ENCODE measurements at regions not wholly inside any gene's neighbourhood (a gene's known extent, or its start where the extent isn't known, plus 50 kb on each side); places are given as distances from the start of the nearest gene placed in this dataset.
"Not testable (repeated sequence)": the region's sequence is repeated elsewhere in the genome, so short reads cannot be mapped to it uniquely, and the experiment has no call there.

- no peaks in the 10 kb centered on the region for H3K36me3 ChIP-seq (ENCODE audit: insufficient read depth, low read length)
- no peaks in the 10 kb centered on the region for H3K9me2 ChIP-seq (ENCODE audit: insufficient read depth, low read length)
- no peak overlapping the region for H3K4me2 ChIP-seq (ENCODE audit: low read length)
- H3K79me2 ChIP-seq (ENCODE audit: insufficient read depth, low read depth, low read length): no peaks in the 10 kb centered on the region
- no peaks in the 10 kb centered on the region for H3K9me3 ChIP-seq (ENCODE audit: low read length)
- POLR2A ChIA-PET: no interaction called here
- intact Hi-C loops (cut with micrococcal nuclease; ENCODE audit: unreplicated experiment): no loop called here
- no TSS peak for BruUV-seq (replicated peaks)
- no peak for DNase-seq (ENCODE audit: low spot score)
- TF ChIP-seq CTCF (conservative IDR thresholded peaks at IDR 0.05; ENCODE audit: low read length) (no peak), EZH2phosphoT487 (IDR thresholded peaks at IDR 0.05; ENCODE audit: borderline replicate concordance, low read depth, low read length) (no peak)
- CTCF ChIA-PET (ENCODE audit: unreplicated experiment): no interaction called here
- no peak overlapping the region for H3K27ac ChIP-seq (ENCODE audit: low read depth, low read length, poor library complexity, severe bottlenecking)
- no peak overlapping the region for H3K4me3 ChIP-seq (ENCODE audit: low read depth, low read length, poor library complexity, severe bottlenecking)
- H2AFZ ChIP-seq (ENCODE audit: low read length): no peak overlapping the region
- H4K20me1 ChIP-seq (ENCODE audit: insufficient read depth, low read length): no peaks in the 10 kb centered on the region
- H3K4me1 ChIP-seq (ENCODE audit: insufficient read depth, low read length, poor library complexity, severe bottlenecking): no peaks in the 10 kb centered on the region
Observed at GRCh38 chr1:221284028-221284427, 404.8 kb downstream of the HLX start.

- H3K9me2 ChIP-seq (ENCODE audit: insufficient read depth, low read length); H2AFZ ChIP-seq (ENCODE audit: low read length); H4K20me1 ChIP-seq (ENCODE audit: insufficient read depth, low read length); H3K27ac ChIP-seq (ENCODE audit: low read depth, low read length, poor library complexity, severe bottlenecking); H3K4me3 ChIP-seq (ENCODE audit: low read depth, low read length, poor library complexity, severe bottlenecking); DNase-seq (ENCODE audit: low spot score); CTCF ChIA-PET (ENCODE audit: unreplicated experiment); H3K36me3 ChIP-seq (ENCODE audit: insufficient read depth, low read length); intact Hi-C loops (cut with micrococcal nuclease; ENCODE audit: unreplicated experiment); BruUV-seq (replicated peaks); H3K79me2 ChIP-seq (ENCODE audit: insufficient read depth, low read depth, low read length); H3K4me1 ChIP-seq (ENCODE audit: insufficient read depth, low read length, poor library complexity, severe bottlenecking); H3K9me3 ChIP-seq (ENCODE audit: low read length); H3K4me2 ChIP-seq (ENCODE audit: low read length): not testable (repeated sequence)
- POLR2A ChIA-PET: interaction anchor here (0.7 kb wide), 1 partner anchor 929 kb away, joined by 3 read pairs; no protein-coding TSS in a partner anchor
Observed at GRCh38 chr1:221284991-221285390, 405.7 kb downstream of the HLX start.

- H3K36me3 ChIP-seq (ENCODE audit: insufficient read depth, low read length); H2AFZ ChIP-seq (ENCODE audit: low read length); H3K4me1 ChIP-seq (ENCODE audit: insufficient read depth, low read length, poor library complexity, severe bottlenecking); H3K9me3 ChIP-seq (ENCODE audit: low read length); H3K4me3 ChIP-seq (ENCODE audit: low read depth, low read length, poor library complexity, severe bottlenecking); H3K9me2 ChIP-seq (ENCODE audit: insufficient read depth, low read length); BruUV-seq (replicated peaks); H3K79me2 ChIP-seq (ENCODE audit: insufficient read depth, low read depth, low read length); intact Hi-C loops (cut with micrococcal nuclease; ENCODE audit: unreplicated experiment); DNase-seq (ENCODE audit: low spot score); CTCF ChIA-PET (ENCODE audit: unreplicated experiment); H3K4me2 ChIP-seq (ENCODE audit: low read length); H4K20me1 ChIP-seq (ENCODE audit: insufficient read depth, low read length); H3K27ac ChIP-seq (ENCODE audit: low read depth, low read length, poor library complexity, severe bottlenecking): not testable (repeated sequence)
- POLR2A ChIA-PET: interaction anchor here (0.7 kb wide), 1 partner anchor 928 kb away, joined by 3 read pairs; no protein-coding TSS in a partner anchor
Observed at GRCh38 chr1:221285458-221286210, 406.4 kb downstream of the HLX start.

GRCh38 chr1:221286399-221286798, 407.2 kb downstream of the HLX start:
- Histone ChIP-seq H3K36me3 (ENCODE audit: insufficient read depth, low read length) (no peaks in the 10 kb centered on the region), H3K4me3 (ENCODE audit: low read depth, low read length, poor library complexity, severe bottlenecking) (no peak overlapping the region), H4K20me1 (ENCODE audit: insufficient read depth, low read length) (no peaks in the 10 kb centered on the region), H3K79me2 (ENCODE audit: insufficient read depth, low read depth, low read length) (no peaks in the 10 kb centered on the region), H3K9me2 (ENCODE audit: insufficient read depth, low read length) (no peaks in the 10 kb centered on the region), H3K4me2 (ENCODE audit: low read length) (no peak overlapping the region), H3K9me3 (ENCODE audit: low read length) (no peaks in the 10 kb centered on the region), H2AFZ (ENCODE audit: low read length) (no peak overlapping the region), H3K4me1 (ENCODE audit: insufficient read depth, low read length, poor library complexity, severe bottlenecking) (no peaks in the 10 kb centered on the region), H3K27ac (ENCODE audit: low read depth, low read length, poor library complexity, severe bottlenecking) (no peak overlapping the region)
- TF ChIP-seq EZH2phosphoT487 (IDR thresholded peaks at IDR 0.05; ENCODE audit: borderline replicate concordance, low read depth, low read length): no peak
- TF ChIP-seq CTCF (conservative IDR thresholded peaks at IDR 0.05; ENCODE audit: low read length): no peak
- intact Hi-C loops (cut with micrococcal nuclease; ENCODE audit: unreplicated experiment): no loop called here
- no TSS peak for BruUV-seq (replicated peaks)
- ChIA-PET POLR2A (no interaction called here), CTCF (ENCODE audit: unreplicated experiment) (no interaction called here)
- no peak for DNase-seq (ENCODE audit: low spot score)
